GM12864 (cell line): ENCODE measurements at regions not wholly inside any gene's neighbourhood (a gene's known extent, or its start where the extent isn't known, plus 50 kb on each side); places are given as distances from the start of the nearest gene placed in this dataset.

Experiments used
- DNase-seq: peaks from one replicate; pipeline ENCODE4 v3.0.0-alpha.2; 2011; ENCODE audit warnings: low read depth
- H3K4me3 ChIP-seq: 2 replicates; pipeline ENCODE4 v1.5.1; 2011; ENCODE audit warnings: mild to moderate bottlenecking, low read depth, low read length, control low read depth
- TF ChIP-seq, protein P1 (sequence below): IDR thresholded peaks from 2 replicates; pipeline ENCODE4 v1.5.1; 2011; ENCODE audit warnings: low read depth, mild to moderate bottlenecking, moderate library complexity, low read length, control low read depth, inconsistent platforms; ENCODE audit errors: missing control alignments

DNA sequence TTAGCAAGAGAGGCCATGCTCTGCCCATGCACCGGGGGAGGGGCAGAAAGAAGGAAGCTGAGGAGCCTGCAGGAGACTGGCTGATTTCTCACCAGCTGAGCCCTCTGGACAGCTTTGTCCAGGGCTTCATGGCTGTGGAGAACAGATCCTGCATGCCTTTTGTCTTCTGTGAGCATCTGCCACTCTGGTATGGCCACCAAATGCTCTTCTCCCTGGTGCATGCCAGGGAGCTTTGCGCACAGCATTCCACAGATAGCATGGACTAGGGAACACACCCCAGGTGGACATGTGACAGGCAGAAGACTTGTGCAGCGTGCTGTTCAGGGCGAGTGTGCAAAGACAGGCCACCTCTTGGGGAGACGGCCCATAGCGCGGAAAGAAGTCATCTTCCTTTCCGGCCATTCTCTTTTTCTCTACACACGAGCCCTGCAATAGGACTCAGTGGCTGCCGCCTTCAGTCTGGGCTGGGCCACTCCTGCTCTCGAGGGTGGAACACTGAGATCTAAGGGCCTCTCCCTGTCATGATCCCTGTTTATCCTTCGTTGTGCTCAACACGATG is 56.7 kb downstream of the GADD45G start:
- TF ChIP-seq, protein P1, sequence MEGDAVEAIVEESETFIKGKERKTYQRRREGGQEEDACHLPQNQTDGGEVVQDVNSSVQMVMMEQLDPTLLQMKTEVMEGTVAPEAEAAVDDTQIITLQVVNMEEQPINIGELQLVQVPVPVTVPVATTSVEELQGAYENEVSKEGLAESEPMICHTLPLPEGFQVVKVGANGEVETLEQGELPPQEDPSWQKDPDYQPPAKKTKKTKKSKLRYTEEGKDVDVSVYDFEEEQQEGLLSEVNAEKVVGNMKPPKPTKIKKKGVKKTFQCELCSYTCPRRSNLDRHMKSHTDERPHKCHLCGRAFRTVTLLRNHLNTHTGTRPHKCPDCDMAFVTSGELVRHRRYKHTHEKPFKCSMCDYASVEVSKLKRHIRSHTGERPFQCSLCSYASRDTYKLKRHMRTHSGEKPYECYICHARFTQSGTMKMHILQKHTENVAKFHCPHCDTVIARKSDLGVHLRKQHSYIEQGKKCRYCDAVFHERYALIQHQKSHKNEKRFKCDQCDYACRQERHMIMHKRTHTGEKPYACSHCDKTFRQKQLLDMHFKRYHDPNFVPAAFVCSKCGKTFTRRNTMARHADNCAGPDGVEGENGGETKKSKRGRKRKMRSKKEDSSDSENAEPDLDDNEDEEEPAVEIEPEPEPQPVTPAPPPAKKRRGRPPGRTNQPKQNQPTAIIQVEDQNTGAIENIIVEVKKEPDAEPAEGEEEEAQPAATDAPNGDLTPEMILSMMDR: no peak
- DNase-seq: no peak
- H3K4me3 ChIP-seq: no peak overlapping the region

DNA sequence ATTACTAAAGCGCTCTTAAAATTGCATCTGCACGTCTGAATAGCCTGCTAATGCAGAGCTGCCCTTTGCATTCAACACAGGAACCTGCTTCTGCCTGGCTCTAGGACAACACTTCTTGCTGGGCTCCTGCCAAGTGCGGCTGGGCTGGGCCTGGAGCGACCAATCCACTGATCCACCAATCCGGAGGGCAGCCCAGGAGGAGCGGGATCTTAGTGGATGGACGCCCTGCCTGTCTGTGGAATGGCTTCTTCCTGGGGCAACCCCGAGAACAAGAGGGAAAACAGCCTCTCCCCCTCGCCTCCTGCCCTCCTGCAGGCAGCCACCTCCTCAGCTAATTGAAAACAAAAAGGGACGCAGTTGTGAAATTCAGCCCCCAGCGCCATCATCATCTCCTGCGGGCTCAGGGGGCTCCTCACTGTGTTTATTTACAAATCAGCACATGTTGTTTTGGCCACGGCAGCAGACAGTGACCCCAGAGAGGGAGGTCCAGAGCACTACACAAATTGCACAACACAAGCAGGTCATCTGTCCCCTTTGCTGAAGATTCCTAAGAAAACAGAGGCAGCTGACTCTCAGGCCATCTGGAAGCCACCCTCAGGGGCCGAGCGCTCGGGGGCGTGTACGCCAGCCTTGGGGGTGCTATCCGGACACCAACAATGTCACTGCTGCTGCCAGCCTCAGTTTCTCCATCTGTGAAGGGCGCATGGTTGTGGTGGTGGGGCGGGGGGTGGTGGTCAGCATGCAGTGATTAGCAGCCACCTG is 57.3 kb downstream of the GADD45G start:
- no peak overlapping the region for H3K4me3 ChIP-seq
- DNase-seq: no peak
- TF ChIP-seq, protein P1: no peak

DNA sequence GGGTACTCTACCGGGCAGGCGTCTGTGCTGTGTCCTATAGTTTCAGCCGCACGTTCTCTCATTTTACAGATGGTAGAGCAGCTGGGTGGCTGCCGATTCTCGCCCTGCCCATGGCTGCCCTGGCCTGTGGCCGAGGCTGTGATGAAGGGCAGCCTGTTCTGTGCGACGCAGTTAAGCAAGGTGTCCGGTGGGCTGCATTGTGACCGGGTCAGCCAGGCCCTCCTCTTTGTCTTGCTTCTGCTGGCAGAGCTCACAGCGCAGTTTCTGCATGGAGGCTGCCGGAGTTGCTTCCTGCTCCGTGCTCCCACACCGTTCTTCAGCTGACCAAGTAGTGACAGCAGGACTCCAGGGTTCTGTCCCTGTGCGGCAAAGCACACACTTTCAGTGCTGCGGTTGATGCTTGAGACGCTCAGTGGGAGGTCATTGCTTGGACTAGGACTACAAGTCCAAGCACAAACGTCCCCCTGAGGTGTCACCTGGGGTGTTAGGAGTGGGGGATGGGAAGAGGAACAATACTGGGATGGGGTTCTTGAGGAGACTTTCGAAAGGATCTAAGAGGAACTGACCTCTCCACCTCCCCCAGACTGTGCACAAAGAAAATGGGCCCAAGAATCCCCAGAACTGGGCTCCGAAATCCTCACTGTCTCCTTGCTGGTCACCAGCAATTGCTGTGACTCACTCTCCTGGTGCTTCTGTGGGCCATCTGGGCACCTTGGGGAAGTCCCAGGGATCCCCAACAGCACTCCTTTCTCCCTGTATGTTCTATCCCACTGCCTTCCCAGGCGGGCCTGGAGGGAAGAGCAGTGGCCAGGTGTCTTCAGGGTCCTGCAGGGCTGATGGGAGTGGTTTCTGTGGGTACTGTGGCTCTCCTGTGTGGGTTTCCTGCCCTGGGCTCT is 58.2 kb downstream of the GADD45G start:
- TF ChIP-seq, protein P1: no peak
- H3K4me3 ChIP-seq: no peak overlapping the region
- DNase-seq: no peak

DNA sequence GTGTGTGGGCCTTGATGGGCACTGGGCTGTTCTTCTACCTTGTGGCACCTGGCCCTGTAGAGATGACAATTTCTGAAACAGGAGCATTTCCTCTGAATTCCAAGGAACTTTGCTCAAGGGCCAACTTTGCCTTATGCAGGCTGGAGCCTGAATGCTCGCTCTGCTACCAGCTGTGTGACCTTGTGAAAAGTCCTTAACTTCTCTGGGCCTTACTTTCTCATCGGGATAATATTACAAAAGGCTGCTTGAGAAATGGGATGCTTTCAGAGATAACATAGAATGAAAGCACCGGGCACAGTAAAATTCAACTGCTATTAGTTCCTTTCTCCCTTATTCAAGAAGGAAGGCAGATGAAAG is 58.8 kb downstream of the GADD45G start:
- H3K4me3 ChIP-seq: no peak overlapping the region
- TF ChIP-seq, protein P1: no peak
- no peak for DNase-seq

DNA sequence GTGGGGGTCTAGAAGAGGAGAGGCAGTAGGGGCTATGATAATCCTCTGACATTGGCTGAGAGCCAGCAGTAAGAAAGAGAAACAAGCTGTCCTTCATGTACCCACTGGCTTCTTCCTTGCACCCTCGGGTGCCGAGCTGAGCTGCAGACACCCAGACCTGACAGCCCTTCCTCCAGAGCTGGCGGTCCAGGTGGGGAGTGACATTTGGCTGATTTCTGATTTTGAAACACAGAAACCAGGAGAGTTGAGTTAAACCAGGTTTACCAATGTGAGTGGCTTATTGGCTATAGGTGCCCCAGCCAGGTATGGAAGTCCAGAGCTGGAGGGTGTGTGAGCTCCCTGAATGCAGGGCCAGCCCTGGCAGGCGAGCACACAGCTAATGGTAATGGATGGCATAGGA is 59.2 kb downstream of the GADD45G start:
- no peak for DNase-seq
- H3K4me3 ChIP-seq: no peak overlapping the region
- TF ChIP-seq, protein P1: no peak

DNA sequence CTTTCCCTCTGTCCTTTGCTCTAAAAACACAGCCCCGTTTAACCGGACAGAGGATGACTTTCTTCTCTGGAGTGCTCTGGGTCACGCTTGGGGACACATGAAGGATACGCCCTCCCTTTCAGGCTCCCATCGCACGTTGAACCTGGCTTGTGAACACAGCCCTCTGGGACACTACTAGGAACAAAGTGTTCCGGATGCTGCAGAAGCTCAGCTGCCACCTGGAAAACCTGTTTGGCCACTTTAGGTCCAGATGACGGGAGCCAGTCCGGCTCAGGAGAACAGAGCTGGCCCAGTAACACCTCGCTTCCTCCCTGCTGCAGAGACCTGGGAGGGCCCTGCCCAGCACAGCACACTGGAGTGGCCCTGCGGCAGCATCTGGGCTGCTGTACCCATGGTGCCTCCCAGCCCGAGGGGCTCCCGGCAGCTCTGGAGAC is 60.1 kb downstream of the GADD45G start:
- DNase-seq: no peak
- TF ChIP-seq, protein P1: no peak
- H3K4me3 ChIP-seq: no peak overlapping the region
